K562 (cell line): ENCODE measurements at regions not wholly inside any gene's neighbourhood (a gene's known extent, or its start where the extent isn't known, plus 50 kb on each side); places are given as distances from the start of the nearest gene placed in this dataset.

ENCODE experiments used
- ARID1B ChIP-seq: fragments of 450-650 bp; IDR thresholded peaks from 2 replicates; pipeline ENCODE4 v1.6.1; 2016; ENCODE audit warnings: antibody characterized with exemption, mild to moderate bottlenecking, inconsistent platforms
- HDAC8 ChIP-seq: fragments of 450-650 bp; IDR thresholded peaks from 2 replicates; pipeline ENCODE4 v1.6.1; 2016; ENCODE audit warnings: mild to moderate bottlenecking, missing genetic modification characterization, moderate library complexity, missing compliant biosample characterization
- MEF2A ChIP-seq: IDR thresholded peaks from 2 replicates; pipeline ENCODE4 v1.6.1; 2011; ENCODE audit warnings: low read depth, mild to moderate bottlenecking, low read length, moderate library complexity; ENCODE audit not compliant: control insufficient read depth
- NR1H2 ChIP-seq: sonication (generic); formaldehyde crosslinking; IDR thresholded peaks from 2 replicates; pipeline ENCODE4 v1.4.0; 2020; ENCODE audit warnings: mild to moderate bottlenecking, missing genetic modification reagents
- PHTF2 ChIP-seq: fragments of 250-450 bp; sonication (Bioruptor Pico); IDR thresholded peaks from 2 replicates; pipeline ENCODE4 v1.5.0; 2021; ENCODE audit warnings: mild to moderate bottlenecking
- POLR2AphosphoS2 ChIP-seq: IDR thresholded peaks from 2 replicates; pipeline ENCODE4 v1.6.1; 2012; ENCODE audit warnings: low read length, improper control_type of control experiment
- SMAD1 ChIP-seq: fragments of 150-350 bp; IDR thresholded peaks from 2 replicates; pipeline ENCODE4 v1.6.1; 2014; ENCODE audit warnings: low read length, low read depth; ENCODE audit not compliant: partially characterized antibody
- SOX6 ChIP-seq: fragments of 450-650 bp; IDR thresholded peaks from 2 replicates; pipeline ENCODE4 v1.6.1; 2014; ENCODE audit warnings: mild to moderate bottlenecking
- TEAD1 ChIP-seq, 2 experiments: fragments of 450-650 bp in 1 of 2; sonication (generic) in 1 of 2; formaldehyde crosslinking; IDR thresholded peaks; 2 replicates each; pipeline versions ENCODE4 v1.4.0 to v1.8.0; 2020 to 2022; ENCODE audit warnings: mild to moderate bottlenecking in 2 of 2, missing genetic modification reagents in 1 of 2
- TEAD4 ChIP-seq, 2 experiments: sonication (generic) in 1 of 2; formaldehyde crosslinking in 1 of 2; IDR thresholded peaks; 2 replicates each; pipeline versions ENCODE4 v1.6.1 to v1.8.0; 2012 to 2022; ENCODE audit warnings: borderline replicate concordance in 1 of 2, inconsistent platforms in 1 of 2, low read length in 1 of 2, mild to moderate bottlenecking in 1 of 2, missing genetic modification reagents in 1 of 2
- ZKSCAN8 ChIP-seq: fragments of 200-800 bp; sonication (Bioruptor generic); IDR thresholded peaks from 2 replicates; pipeline ENCODE4 v1.6.1; 2016; ENCODE audit warnings: missing genetic modification characterization, missing compliant biosample characterization
- ZNF121 ChIP-seq: sonication (generic); formaldehyde crosslinking; conservative IDR thresholded peaks from 2 replicates; pipeline ENCODE4 v1.8.0; 2022; ENCODE audit warnings: missing genetic modification reagents
- ZNF3 ChIP-seq: fragments of 250-450 bp; sonication (Bioruptor Pico); IDR thresholded peaks from 2 replicates; pipeline ENCODE4 v1.5.0; 2021; ENCODE audit warnings: mild to moderate bottlenecking, moderate library complexity
- ZNF324 ChIP-seq: fragments of 250-450 bp; sonication (Bioruptor Pico); IDR thresholded peaks from 2 replicates; pipeline ENCODE4 v1.4.0; 2020; ENCODE audit warnings: mild to moderate bottlenecking
- TF ChIP-seq, protein P1 (sequence below), 2 experiments: fragments of 450-650 bp; IDR thresholded peaks; 2 replicates each; pipeline ENCODE4 v1.6.1; 2016
- TF ChIP-seq, protein P2 (sequence below): fragments of 450-650 bp; formaldehyde crosslinking; IDR thresholded peaks from 2 replicates; pipeline ENCODE4 v1.4.0; 2022; ENCODE audit warnings: missing genetic modification characterization
- TF ChIP-seq, protein P3 (sequence below), 2 experiments: fragments of 450-650 bp; formaldehyde crosslinking in 1 of 2; IDR thresholded peaks; 2 replicates each; pipeline versions ENCODE4 v1.4.0 to v1.6.1; 2014 to 2020; ENCODE audit warnings: mild to moderate bottlenecking in 2 of 2, borderline replicate concordance in 1 of 2, low read depth in 1 of 2

DNA sequence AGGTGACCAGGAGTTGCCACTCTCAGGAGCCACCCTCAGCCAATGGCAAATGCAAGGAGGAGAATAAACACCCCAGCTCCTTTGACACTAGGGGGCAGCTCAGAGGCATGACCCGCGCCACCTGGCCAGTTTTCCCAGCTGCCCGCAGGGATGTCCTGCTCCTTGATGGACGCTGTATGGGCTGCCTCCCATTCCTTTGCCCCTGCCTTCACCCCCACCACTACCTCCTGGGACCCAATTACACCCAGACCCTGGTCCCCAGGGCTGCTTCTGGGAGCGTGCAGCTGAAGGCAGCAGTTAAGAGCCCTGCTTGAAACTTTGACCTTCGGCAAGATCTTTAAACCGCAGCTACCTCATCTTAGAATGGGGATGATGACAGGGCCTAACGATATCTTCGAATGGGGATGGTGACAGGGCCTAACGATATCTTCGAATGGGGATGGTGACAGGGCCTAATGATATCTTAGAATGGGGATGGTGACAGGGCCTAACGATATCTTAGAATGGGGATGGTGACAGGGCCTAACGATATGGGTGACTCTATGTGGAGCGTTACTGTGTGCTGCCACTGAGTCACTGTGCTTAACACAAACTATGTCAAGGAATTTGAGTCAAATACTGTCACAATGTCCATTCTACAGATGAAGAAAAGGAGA, 163.0 kb upstream of the KAZN start (continued):
- TF ChIP-seq HDAC8 (0 out of 2 replicates have a peak, but pooled peaks have one; percentile 77), ZKSCAN8 (CRISPR knock-in tag) (0 out of 2 replicates have a peak, but pooled peaks have one; percentile 13), POLR2AphosphoS2 (no peak), TEAD4 (IDR thresholded peaks at IDR 0.05; ENCODE audit: low read length) (peak; percentile 89), TEAD4 (CRISPR knock-in tag; IDR thresholded peaks at IDR 0.05; ENCODE audit: borderline replicate concordance) (no peak), SMAD1 (peak; percentile 51), ZNF3 (CRISPR knock-in tag) (no peak), ZNF324 (CRISPR knock-in tag) (0 out of 2 replicates have a peak, but pooled peaks have one; percentile 30), PHTF2 (CRISPR knock-in tag) (no peak), NR1H2 (CRISPR knock-in tag) (no peak), ARID1B (peak; percentile 90), SOX6 (peak; percentile 69), TEAD1 (CRISPR knock-in tag; IDR thresholded peaks at IDR 0.05) (peak in 1 of 2 experiments; percentile 80; a peak in 2 of 4 replicates), ZNF121 (CRISPR knock-in tag) (no peak), MEF2A (peak; percentile 78)
- TF ChIP-seq, protein P1, sequence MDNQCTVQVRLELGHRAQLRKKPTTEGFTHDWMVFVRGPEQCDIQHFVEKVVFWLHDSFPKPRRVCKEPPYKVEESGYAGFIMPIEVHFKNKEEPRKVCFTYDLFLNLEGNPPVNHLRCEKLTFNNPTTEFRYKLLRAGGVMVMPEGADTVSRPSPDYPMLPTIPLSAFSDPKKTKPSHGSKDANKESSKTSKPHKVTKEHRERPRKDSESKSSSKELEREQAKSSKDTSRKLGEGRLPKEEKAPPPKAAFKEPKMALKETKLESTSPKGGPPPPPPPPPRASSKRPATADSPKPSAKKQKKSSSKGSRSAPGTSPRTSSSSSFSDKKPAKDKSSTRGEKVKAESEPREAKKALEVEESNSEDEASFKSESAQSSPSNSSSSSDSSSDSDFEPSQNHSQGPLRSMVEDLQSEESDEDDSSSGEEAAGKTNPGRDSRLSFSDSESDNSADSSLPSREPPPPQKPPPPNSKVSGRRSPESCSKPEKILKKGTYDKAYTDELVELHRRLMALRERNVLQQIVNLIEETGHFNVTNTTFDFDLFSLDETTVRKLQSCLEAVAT (IDR thresholded peaks at IDR 0.05): peak in 1 of 2 experiments; percentile 65; a peak in 2 of 4 replicates
- TF ChIP-seq, protein P2, sequence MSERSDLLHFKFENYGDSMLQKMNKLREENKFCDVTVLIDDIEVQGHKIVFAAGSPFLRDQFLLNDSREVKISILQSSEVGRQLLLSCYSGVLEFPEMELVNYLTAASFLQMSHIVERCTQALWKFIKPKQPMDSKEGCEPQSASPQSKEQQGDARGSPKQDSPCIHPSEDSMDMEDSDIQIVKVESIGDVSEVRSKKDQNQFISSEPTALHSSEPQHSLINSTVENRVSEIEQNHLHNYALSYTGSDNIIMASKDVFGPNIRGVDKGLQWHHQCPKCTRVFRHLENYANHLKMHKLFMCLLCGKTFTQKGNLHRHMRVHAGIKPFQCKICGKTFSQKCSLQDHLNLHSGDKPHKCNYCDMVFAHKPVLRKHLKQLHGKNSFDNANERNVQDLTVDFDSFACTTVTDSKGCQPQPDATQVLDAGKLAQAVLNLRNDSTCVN (CRISPR knock-in tag): 0 out of 2 replicates have a peak, but pooled peaks have one; percentile 41
- TF ChIP-seq, protein P3, sequence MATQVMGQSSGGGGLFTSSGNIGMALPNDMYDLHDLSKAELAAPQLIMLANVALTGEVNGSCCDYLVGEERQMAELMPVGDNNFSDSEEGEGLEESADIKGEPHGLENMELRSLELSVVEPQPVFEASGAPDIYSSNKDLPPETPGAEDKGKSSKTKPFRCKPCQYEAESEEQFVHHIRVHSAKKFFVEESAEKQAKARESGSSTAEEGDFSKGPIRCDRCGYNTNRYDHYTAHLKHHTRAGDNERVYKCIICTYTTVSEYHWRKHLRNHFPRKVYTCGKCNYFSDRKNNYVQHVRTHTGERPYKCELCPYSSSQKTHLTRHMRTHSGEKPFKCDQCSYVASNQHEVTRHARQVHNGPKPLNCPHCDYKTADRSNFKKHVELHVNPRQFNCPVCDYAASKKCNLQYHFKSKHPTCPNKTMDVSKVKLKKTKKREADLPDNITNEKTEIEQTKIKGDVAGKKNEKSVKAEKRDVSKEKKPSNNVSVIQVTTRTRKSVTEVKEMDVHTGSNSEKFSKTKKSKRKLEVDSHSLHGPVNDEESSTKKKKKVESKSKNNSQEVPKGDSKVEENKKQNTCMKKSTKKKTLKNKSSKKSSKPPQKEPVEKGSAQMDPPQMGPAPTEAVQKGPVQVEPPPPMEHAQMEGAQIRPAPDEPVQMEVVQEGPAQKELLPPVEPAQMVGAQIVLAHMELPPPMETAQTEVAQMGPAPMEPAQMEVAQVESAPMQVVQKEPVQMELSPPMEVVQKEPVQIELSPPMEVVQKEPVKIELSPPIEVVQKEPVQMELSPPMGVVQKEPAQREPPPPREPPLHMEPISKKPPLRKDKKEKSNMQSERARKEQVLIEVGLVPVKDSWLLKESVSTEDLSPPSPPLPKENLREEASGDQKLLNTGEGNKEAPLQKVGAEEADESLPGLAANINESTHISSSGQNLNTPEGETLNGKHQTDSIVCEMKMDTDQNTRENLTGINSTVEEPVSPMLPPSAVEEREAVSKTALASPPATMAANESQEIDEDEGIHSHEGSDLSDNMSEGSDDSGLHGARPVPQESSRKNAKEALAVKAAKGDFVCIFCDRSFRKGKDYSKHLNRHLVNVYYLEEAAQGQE (IDR thresholded peaks at IDR 0.05; ENCODE audit: borderline replicate concordance): peak; percentile 74; the same call in 1 of the 2 replicates
- TF ChIP-seq, protein P3 (CRISPR knock-in tag; IDR thresholded peaks at IDR 0.05; ENCODE audit: low read depth): 0 out of 2 replicates have a peak, but pooled peaks have one; percentile 36
